Thyroid gland (tissue), 4 donors: ENCODE measurements at regions not wholly inside any gene's neighbourhood (a gene's known extent, or its start where the extent isn't known, plus 50 kb on each side); places are given as distances from the start of the nearest gene placed in this dataset.

ENCODE experiments used
- POLR2A ChIP-seq, 2 donors: fragments of 450-650 bp; IDR thresholded peaks; one replicate each; pipeline ENCODE4 v1.6.1; 2017; ENCODE audit warnings: antibody characterized with exemption in 2 of 2, mild to moderate bottlenecking in 2 of 2, moderate library complexity in 1 of 2
- TF ChIP-seq, protein P1 (sequence below), 6 experiments: fragments of 200-600 bp in 3 of 6; fragments of 450-650 bp in 3 of 6; sonication (generic) in 3 of 6; IDR thresholded peaks; one replicate each; pipeline ENCODE4 v1.5.1; 2016 to 2019; ENCODE audit warnings: antibody characterized with exemption in 6 of 6, mild to moderate bottlenecking in 2 of 6, inconsistent platforms in 1 of 6, moderate library complexity in 1 of 6

- TF ChIP-seq POLR2A (IDR thresholded peaks at IDR 0.05) = no peak
- TF ChIP-seq, protein P1, sequence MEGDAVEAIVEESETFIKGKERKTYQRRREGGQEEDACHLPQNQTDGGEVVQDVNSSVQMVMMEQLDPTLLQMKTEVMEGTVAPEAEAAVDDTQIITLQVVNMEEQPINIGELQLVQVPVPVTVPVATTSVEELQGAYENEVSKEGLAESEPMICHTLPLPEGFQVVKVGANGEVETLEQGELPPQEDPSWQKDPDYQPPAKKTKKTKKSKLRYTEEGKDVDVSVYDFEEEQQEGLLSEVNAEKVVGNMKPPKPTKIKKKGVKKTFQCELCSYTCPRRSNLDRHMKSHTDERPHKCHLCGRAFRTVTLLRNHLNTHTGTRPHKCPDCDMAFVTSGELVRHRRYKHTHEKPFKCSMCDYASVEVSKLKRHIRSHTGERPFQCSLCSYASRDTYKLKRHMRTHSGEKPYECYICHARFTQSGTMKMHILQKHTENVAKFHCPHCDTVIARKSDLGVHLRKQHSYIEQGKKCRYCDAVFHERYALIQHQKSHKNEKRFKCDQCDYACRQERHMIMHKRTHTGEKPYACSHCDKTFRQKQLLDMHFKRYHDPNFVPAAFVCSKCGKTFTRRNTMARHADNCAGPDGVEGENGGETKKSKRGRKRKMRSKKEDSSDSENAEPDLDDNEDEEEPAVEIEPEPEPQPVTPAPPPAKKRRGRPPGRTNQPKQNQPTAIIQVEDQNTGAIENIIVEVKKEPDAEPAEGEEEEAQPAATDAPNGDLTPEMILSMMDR (IDR thresholded peaks at IDR 0.05) = no peak
Measured at GRCh38 chr7:28354601-28355402, 57.5 kb upstream of the CREB5 start.
